ENCODE measurements at regions not wholly inside any gene's neighbourhood (a gene's known extent, or its start where the extent isn't known, plus 50 kb on each side); places are given as distances from the start of the nearest gene placed in this dataset.
"Not testable (repeated sequence)": the region's sequence is repeated elsewhere in the genome, so short reads cannot be mapped to it uniquely, and the experiment has no call there.

DNA sequence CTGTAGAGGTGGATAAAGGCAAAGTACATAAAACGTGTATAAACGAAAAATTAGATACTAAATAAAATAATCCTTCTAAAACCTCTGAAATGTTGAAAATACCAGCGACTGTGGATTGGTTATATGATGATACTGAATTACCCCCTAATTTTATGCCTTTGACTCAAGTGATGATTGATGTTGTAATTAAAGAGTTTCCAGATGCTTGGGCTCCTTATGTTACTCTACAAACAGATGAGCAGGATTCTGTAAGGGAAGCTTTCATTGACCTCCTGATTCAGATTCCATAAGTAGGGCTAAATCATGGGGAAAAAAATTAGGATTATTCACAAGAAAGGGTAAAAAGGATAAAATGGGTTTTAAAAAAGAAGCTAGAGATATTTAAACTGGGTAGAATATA lies 418.2 kb upstream of the SLC39A10 start:
- no peak for FAIRE-seq
- H3K4me2 ChIP-seq, result no peak overlapping the region
- ChIA-PET CTCF (no interaction called here), POLR2A (no interaction called here)
- H3K4me3 ChIP-seq, result no peak overlapping the region
- peaks cover 3% of the 10 kb centered on the region; the same call in 2 of the 3 replicates for H3K9me3 ChIP-seq
- DNase-seq (ENCODE audit: low read depth in 1 of 2, low spot score in 1 of 2), result no peak
- H3K4me1 ChIP-seq, result no peaks in the 10 kb centered on the region
- 38% methylated on average over 3 of the region's 3 CpGs for WGBS (ENCODE audit: missing lambda C conversion rate)
- TF ChIP-seq, protein P1, sequence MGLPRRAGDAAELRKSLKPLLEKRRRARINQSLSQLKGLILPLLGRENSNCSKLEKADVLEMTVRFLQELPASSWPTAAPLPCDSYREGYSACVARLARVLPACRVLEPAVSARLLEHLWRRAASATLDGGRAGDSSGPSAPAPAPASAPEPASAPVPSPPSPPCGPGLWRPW (IDR thresholded peaks at IDR 0.05), result no peak
- TF ChIP-seq EP300 (IDR thresholded peaks at IDR 0.05), result no peak
- TF ChIP-seq KDM1A (IDR thresholded peaks at IDR 0.05; ENCODE audit: low read depth), result no peak
- TF ChIP-seq RARB (CRISPR knock-in tag; IDR thresholded peaks at IDR 0.05), result no peak
- TF ChIP-seq, protein P2, sequence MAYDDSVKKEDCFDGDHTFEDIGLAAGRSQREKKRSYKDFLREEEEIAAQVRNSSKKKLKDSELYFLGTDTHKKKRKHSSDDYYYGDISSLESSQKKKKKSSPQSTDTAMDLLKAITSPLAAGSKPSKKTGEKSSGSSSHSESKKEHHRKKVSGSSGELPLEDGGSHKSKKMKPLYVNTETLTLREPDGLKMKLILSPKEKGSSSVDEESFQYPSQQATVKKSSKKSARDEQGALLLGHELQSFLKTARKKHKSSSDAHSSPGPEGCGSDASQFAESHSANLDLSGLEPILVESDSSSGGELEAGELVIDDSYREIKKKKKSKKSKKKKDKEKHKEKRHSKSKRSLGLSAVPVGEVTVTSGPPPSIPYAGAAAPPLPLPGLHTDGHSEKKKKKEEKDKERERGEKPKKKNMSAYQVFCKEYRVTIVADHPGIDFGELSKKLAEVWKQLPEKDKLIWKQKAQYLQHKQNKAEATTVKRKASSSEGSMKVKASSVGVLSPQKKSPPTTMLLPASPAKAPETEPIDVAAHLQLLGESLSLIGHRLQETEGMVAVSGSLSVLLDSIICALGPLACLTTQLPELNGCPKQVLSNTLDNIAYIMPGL (CRISPR knock-in tag; IDR thresholded peaks at IDR 0.05; ENCODE audit: borderline replicate concordance), result no peak
- TF ChIP-seq TFCP2L1 (CRISPR knock-in tag; IDR thresholded peaks at IDR 0.05), result no peak
- TF ChIP-seq MYC (IDR thresholded peaks at IDR 0.05; ENCODE audit: borderline replicate concordance, low read length), result no peak
- TF ChIP-seq CBX2 (IDR thresholded peaks at IDR 0.05; ENCODE audit: borderline replicate concordance, low read depth), result no peak
- TF ChIP-seq CBX8 (IDR thresholded peaks at IDR 0.05), result no peak
- TF ChIP-seq, protein P3, sequence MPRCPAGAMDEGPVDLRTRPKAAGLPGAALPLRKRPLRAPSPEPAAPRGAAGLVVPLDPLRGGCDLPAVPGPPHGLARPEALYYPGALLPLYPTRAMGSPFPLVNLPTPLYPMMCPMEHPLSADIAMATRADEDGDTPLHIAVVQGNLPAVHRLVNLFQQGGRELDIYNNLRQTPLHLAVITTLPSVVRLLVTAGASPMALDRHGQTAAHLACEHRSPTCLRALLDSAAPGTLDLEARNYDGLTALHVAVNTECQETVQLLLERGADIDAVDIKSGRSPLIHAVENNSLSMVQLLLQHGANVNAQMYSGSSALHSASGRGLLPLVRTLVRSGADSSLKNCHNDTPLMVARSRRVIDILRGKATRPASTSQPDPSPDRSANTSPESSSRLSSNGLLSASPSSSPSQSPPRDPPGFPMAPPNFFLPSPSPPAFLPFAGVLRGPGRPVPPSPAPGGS (IDR thresholded peaks at IDR 0.05), result no peak
- TF ChIP-seq BHLHE40 (IDR thresholded peaks at IDR 0.05; ENCODE audit: low read depth, low read length), result no peak
- no peak for ATAC-seq
- no peak overlapping the region for H3K27ac ChIP-seq

DNA sequence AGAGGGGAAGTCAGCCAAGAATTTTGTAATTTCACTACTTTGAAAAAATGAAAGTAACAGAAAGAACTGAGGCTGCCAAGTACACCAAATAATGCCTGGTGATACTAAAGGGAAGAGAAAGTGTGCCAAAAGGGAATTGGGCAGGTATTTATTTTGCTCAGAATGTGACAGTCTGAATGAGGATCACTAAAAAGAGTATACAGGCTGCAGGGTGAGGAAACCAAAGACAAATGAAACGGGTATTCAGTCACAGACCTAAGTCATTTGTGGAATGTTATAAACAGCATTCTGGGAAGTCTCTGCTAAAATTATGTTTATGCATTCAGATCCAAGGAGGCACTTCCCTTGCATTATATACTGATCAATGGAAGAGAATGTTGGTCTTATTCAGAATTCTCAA lies 418.6 kb upstream of the SLC39A10 start:
- ATAC-seq (no peak), DNase-seq (ENCODE audit: low read depth in 1 of 2, low spot score in 1 of 2) (no peak), FAIRE-seq (no peak)
- Histone ChIP-seq H3K4me3 (no peak overlapping the region), H3K4me1 (no peaks in the 10 kb centered on the region), H3K27ac (no peak overlapping the region), H3K4me2 (0 out of 3 replicates have a peak overlapping the region, but pooled peaks have one; percentile 17), H3K9me3 (peaks cover 3% of the 10 kb centered on the region; the same call in 1 of the 3 replicates)
- POLR2A ChIA-PET, result no interaction called here
- WGBS (ENCODE audit: missing lambda C conversion rate), result 7% methylated on average over 1 of the region's 1 CpG
- TF ChIP-seq, protein P4, sequence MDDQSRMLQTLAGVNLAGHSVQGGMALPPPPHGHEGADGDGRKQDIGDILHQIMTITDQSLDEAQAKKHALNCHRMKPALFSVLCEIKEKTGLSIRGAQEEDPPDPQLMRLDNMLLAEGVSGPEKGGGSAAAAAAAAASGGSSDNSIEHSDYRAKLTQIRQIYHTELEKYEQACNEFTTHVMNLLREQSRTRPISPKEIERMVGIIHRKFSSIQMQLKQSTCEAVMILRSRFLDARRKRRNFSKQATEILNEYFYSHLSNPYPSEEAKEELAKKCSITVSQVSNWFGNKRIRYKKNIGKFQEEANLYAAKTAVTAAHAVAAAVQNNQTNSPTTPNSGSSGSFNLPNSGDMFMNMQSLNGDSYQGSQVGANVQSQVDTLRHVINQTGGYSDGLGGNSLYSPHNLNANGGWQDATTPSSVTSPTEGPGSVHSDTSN (IDR thresholded peaks at IDR 0.05), result no peak
- CTCF ChIA-PET, result no interaction called here

DNA sequence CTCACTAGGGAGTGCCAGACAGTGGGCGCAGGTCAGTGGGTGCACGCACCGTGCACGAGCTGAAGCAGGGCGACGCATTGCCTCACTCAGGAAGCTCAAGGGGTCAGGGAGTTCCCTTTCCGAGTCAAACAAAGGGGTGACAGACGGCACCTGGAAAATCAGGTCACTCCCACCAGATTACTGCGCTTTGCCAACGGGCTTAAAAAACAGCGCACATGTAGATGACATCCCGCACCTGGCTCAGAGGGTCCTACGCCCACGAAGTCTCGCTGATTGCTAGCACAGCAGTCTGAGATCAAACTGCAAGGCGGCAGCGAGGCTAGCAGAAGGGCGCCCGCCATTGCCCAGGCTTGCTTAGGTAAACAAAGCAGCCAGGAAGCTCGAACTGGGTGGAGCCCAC lies 428.5 kb upstream of the SLC39A10 start:
- DNase-seq (ENCODE audit: low read depth in 1 of 2, low spot score in 1 of 2); H3K9me3 ChIP-seq; CTCF ChIA-PET; H3K4me2 ChIP-seq; FAIRE-seq; H3K4me3 ChIP-seq; POLR2A ChIA-PET; H3K4me1 ChIP-seq; H3K27ac ChIP-seq; ATAC-seq: not testable (repeated sequence)
- WGBS (ENCODE audit: missing lambda C conversion rate), result 68% methylated on average over 19 of the region's 20 CpGs

DNA sequence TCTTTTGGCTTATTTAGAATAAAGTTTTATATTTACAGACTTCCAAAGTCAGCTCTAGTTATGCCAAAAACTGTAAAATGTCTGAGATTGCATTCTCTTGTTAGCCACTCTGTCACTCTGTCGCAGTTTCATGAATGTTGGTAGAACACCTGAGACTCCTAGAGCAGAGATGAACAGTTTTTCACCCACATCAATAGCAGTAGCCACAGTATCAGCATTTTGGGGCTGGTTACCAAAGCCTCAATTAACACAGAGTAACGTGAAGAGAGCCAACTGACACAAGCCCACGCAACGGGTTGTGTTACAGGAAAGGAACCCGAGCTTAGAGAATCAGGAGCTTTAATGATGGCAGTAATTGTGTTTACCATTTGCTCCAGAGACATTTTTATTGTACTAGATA lies 443.0 kb upstream of the SLC39A10 start:
- DNase-seq (ENCODE audit: low read depth in 1 of 2, low spot score in 1 of 2) (no peak), ATAC-seq (no peak), FAIRE-seq (no peak)
- Histone ChIP-seq H3K4me1 (no peaks in the 10 kb centered on the region), H3K4me3 (no peak overlapping the region), H3K4me2 (no peak overlapping the region), H3K27ac (no peak overlapping the region), H3K9me3 (no peaks in the 10 kb centered on the region)
- ChIA-PET CTCF (no interaction called here), POLR2A (no interaction called here)
- 64% methylated on average over 5 of the region's 5 CpGs for WGBS (ENCODE audit: missing lambda C conversion rate)
- TF ChIP-seq FOSL2 (IDR thresholded peaks at IDR 0.05), result no peak
- TF ChIP-seq FOSL2 (CRISPR knock-in tag; IDR thresholded peaks at IDR 0.05), result no peak
- TF ChIP-seq, protein P2 (CRISPR knock-in tag; IDR thresholded peaks at IDR 0.05; ENCODE audit: borderline replicate concordance), result no peak
- TF ChIP-seq, protein P5, sequence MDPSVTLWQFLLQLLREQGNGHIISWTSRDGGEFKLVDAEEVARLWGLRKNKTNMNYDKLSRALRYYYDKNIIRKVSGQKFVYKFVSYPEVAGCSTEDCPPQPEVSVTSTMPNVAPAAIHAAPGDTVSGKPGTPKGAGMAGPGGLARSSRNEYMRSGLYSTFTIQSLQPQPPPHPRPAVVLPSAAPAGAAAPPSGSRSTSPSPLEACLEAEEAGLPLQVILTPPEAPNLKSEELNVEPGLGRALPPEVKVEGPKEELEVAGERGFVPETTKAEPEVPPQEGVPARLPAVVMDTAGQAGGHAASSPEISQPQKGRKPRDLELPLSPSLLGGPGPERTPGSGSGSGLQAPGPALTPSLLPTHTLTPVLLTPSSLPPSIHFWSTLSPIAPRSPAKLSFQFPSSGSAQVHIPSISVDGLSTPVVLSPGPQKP (IDR thresholded peaks at IDR 0.05; ENCODE audit: low read depth, low read length), result no peak
- no peak for TF ChIP-seq POLR2A (IDR thresholded peaks at IDR 0.05; ENCODE audit: low read length)
- no peak for TF ChIP-seq HOXB13 (CRISPR knock-in tag; IDR thresholded peaks at IDR 0.05; ENCODE audit: low read depth)
- TF ChIP-seq, protein P6, sequence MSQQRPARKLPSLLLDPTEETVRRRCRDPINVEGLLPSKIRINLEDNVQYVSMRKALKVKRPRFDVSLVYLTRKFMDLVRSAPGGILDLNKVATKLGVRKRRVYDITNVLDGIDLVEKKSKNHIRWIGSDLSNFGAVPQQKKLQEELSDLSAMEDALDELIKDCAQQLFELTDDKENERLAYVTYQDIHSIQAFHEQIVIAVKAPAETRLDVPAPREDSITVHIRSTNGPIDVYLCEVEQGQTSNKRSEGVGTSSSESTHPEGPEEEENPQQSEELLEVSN (IDR thresholded peaks at IDR 0.05; ENCODE audit: borderline replicate concordance, low read depth), result no peak
- TF ChIP-seq TP53 (CRISPR knock-in tag; IDR thresholded peaks at IDR 0.05), result no peak
- TF ChIP-seq RAD21 (conservative IDR thresholded peaks at IDR 0.05 in 1 of 2, IDR thresholded peaks at IDR 0.05 in 1 of 2), result no peak
- no peak for TF ChIP-seq HOXB5 (CRISPR knock-in tag; IDR thresholded peaks at IDR 0.05)
- TF ChIP-seq SREBF2 (IDR thresholded peaks at IDR 0.05), result no peak
- no peak for TF ChIP-seq ZSCAN20 (CRISPR knock-in tag; IDR thresholded peaks at IDR 0.05)
- TF ChIP-seq JUN (IDR thresholded peaks at IDR 0.05), result no peak
- TF ChIP-seq RCOR1 (IDR thresholded peaks at IDR 0.05; ENCODE audit: low read depth, low read length), result no peak
